ENCODE measurements at regions not wholly inside any gene's neighbourhood (a gene's known extent, or its start where the extent isn't known, plus 50 kb on each side); places are given as distances from the start of the nearest gene placed in this dataset.

GRCh38 chr4:55723403-55723802 lies 87.3 kb upstream of the NMU start:
- TF ChIP-seq CTCF (conservative IDR thresholded peaks at IDR 0.05; ENCODE audit: low read length) (no peak), EZH2phosphoT487 (IDR thresholded peaks at IDR 0.05; ENCODE audit: borderline replicate concordance, low read depth, low read length) (no peak)

Measured in OCI-LY7 (cell line).